BJ (cell line): ENCODE measurements at regions not wholly inside any gene's neighbourhood (a gene's known extent, or its start where the extent isn't known, plus 50 kb on each side); places are given as distances from the start of the nearest gene placed in this dataset.
"Not testable (repeated sequence)": the region's sequence is repeated elsewhere in the genome, so short reads cannot be mapped to it uniquely, and the experiment has no call there.

Experiments
- CTCF ChIA-PET: fragments of 350-600 bp; formaldehyde crosslinking; extraction: SDS; loops from one replicate; lab custom pipeline; 2021; ENCODE audit warnings: antibody characterized with exemption, inconsistent platforms; lab: Yijun Ruan, JAX
- POLR2A ChIA-PET: fragments of 300-600 bp; sonication (Branson Sonifier 250); formaldehyde crosslinking; extraction: SDS; loops from one replicate; lab custom pipeline; 2021; ENCODE audit warnings: antibody characterized with exemption; lab: Charles Lee
- DNase-seq: peaks from one replicate; pipeline ENCODE4 v3.0.0-alpha.2; 2011; ENCODE audit warnings: low read depth
- H3K27me3 ChIP-seq: 2 replicates; pipeline ENCODE4 v1.6.0; 2011; ENCODE audit warnings: low read length; ENCODE audit not compliant: control insufficient read depth, insufficient read depth
- H3K36me3 ChIP-seq: 2 replicates; pipeline ENCODE4 v1.5.1; 2011; ENCODE audit warnings: low read length; ENCODE audit not compliant: control insufficient read depth, insufficient read depth
- H3K4me3 ChIP-seq: 2 replicates; pipeline ENCODE4 v1.5.1; 2011; ENCODE audit warnings: low read depth, mild to moderate bottlenecking, control low read depth, low read length
- TF ChIP-seq, protein P1 (sequence below): IDR thresholded peaks from 2 replicates; pipeline ENCODE4 v1.5.1; 2011; ENCODE audit warnings: low read depth, mild to moderate bottlenecking, control low read depth, inconsistent platforms, low read length, moderate library complexity; ENCODE audit not compliant: insufficient read depth

DNA sequence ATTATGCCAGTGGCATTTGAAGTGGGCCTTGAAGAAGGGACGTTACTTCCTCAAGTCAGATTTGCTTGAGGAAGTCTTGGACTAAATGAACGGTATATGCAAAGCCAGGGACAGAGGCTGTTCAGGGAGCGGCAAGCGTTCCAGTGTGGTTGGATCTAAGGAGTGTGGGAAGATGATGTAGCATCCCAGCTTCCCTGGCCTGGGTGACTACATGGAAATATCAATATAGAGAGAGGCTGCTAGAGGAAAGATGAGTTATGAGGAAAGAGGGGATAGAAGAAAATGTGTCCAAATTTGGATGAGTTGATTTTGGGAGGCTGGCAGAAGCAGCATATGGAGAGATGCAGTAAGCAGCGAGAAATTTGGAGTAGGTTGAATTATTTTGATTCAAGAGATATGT lies 432.5 kb upstream of the TENM3 start:
- TF ChIP-seq, protein P1, sequence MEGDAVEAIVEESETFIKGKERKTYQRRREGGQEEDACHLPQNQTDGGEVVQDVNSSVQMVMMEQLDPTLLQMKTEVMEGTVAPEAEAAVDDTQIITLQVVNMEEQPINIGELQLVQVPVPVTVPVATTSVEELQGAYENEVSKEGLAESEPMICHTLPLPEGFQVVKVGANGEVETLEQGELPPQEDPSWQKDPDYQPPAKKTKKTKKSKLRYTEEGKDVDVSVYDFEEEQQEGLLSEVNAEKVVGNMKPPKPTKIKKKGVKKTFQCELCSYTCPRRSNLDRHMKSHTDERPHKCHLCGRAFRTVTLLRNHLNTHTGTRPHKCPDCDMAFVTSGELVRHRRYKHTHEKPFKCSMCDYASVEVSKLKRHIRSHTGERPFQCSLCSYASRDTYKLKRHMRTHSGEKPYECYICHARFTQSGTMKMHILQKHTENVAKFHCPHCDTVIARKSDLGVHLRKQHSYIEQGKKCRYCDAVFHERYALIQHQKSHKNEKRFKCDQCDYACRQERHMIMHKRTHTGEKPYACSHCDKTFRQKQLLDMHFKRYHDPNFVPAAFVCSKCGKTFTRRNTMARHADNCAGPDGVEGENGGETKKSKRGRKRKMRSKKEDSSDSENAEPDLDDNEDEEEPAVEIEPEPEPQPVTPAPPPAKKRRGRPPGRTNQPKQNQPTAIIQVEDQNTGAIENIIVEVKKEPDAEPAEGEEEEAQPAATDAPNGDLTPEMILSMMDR: no peak
- POLR2A ChIA-PET: no interaction called here
- no peak for DNase-seq
- Histone ChIP-seq H3K36me3 (no peaks in the 10 kb centered on the region), H3K4me3 (no peak overlapping the region), H3K27me3 (no peaks in the 10 kb centered on the region)
- CTCF ChIA-PET: no interaction called here

DNA sequence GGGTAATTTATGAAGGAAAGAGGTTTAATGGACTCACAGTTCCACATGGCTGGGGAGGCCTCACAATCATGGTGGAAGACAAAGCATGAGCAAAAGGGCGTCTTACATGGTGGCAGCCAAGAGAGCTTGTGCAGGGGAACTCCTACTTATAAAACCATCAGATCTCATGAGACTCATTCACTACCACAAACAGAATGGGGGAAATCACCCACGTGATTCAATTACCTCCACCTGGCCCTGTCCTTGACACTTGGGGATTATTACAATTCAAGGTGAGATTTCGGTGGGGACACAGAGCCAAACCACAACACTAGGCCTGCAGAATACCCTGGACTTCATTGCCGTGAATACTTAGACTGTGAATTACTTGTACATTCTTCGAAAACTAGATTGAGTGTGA lies 431.7 kb upstream of the TENM3 start:
- CTCF ChIA-PET, POLR2A ChIA-PET: not testable (repeated sequence)

GRCh38 chr4:181819946-181820345 lies 423.3 kb upstream of the TENM3 start:
- H3K36me3 ChIP-seq: no peaks in the 10 kb centered on the region
- no peak overlapping the region for H3K4me3 ChIP-seq
- ChIA-PET POLR2A (no interaction called here), CTCF (interaction anchor here (0.7 kb wide), 1 partner anchor 114 kb away, joined by 3 read pairs; no protein-coding TSS in a partner anchor)
- no peak for DNase-seq
- H3K27me3 ChIP-seq: no peaks in the 10 kb centered on the region
- TF ChIP-seq, protein P1: no peak

More for the DNA sequence above, 431.7 kb upstream of the TENM3 start:
- H3K36me3 ChIP-seq, H3K27me3 ChIP-seq, H3K4me3 ChIP-seq, DNase-seq: not testable (repeated sequence)

DNA sequence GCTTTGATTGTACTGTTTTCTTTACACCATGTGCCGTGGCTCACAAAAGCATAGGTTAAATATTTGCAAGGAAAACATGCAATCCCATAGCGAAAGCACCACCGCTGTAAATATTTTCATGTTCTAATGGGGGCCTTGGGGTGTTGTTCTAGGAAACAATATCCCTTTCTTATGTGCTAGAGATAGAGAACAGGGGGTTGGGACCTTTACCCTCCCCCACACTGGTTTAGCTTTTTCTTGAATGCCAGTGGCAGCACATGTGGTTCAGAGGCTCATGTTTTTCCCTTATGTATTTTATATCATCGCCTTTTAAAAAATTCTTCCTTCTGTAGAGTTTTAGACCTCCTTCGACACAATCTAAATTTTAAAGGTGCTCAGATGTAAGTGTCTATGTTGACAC lies 422.6 kb upstream of the TENM3 start:
- no peaks in the 10 kb centered on the region for H3K36me3 ChIP-seq
- no peak for DNase-seq
- ChIA-PET CTCF (no interaction called here), POLR2A (no interaction called here)
- TF ChIP-seq, protein P1: no peak
- H3K27me3 ChIP-seq: no peaks in the 10 kb centered on the region
- H3K4me3 ChIP-seq: no peak overlapping the region

DNA sequence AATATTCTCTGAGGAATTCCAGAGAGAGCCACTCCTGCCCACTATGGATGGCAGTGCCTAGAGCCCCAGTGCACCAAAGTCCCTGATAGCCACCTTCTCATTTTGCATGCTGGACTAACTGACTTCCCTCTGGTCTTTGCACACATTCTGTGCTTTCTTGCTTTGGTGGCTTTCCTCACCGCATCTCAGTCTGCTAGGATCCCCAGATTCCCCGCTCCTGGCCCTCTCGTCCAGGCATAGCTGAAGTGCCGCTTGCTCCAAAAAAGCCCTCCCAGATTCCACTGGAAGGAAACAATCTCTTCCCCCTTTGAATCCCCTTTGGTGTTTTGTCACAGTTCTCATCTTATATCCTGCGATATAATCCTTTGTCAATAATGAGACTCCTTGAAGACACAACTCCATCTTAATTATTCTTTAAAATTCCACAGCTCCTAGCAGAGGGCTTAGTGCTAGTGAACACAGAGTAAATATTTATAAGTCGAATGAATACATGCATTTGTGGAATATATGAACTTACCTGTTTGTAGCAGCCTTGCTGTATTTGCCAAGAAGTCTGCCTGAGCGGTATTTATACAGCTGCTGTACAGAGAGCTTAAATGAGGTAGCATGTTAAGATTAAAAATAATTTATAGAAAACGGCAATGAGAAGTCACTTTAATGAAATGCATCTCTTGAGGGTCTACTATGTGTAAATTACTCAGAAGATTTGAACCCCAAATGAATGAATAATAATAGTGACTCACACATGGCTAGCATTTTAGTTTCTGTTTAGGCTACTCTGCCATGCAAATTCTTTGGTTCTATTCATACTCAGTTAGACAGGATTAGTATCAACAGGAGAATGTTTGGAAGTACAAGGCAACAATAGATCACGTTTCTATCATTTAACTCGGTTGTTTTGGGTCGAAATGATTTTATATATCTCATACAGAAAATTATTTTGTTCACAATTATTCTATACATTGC lies 421.9 kb upstream of the TENM3 start:
- Histone ChIP-seq H3K36me3 (no peaks in the 10 kb centered on the region), H3K27me3 (no peaks in the 10 kb centered on the region), H3K4me3 (no peak overlapping the region)
- DNase-seq: no peak
- ChIA-PET POLR2A (no interaction called here), CTCF (no interaction called here)
- TF ChIP-seq, protein P1: no peak
